ENCODE measurements at regions not wholly inside any gene's neighbourhood (a gene's known extent, or its start where the extent isn't known, plus 50 kb on each side); places are given as distances from the start of the nearest gene placed in this dataset.
"Not testable (repeated sequence)": the region's sequence is repeated elsewhere in the genome, so short reads cannot be mapped to it uniquely, and the experiment has no call there.

DNA sequence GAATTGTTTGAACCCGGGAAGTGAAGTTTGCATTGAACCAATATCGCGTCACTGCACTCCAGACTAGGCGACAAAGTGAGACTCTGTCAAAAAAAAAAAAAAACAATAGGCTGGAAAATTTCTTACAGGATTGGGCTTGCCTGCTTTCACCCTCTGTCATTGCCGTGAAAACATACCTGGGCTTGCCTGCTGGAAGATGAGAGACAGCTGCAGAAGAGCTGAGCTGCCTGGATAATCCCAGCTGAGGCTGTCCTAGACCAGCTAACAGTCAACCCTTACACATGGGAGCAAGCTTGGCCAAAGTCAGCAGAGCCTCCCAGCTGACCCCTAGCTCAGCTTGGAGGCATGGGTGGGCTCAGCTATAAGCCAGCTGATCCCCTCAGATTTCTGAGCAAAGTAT is 306.2 kb downstream of the CCSER2 start:
- ChIA-PET POLR2A (no interaction called here), CTCF (interaction anchor here (1.6 kb wide), 1 partner anchor 81 kb away, joined by 4 read pairs; no protein-coding TSS in a partner anchor)
- Histone ChIP-seq H3K36me3 (ENCODE audit: control insufficient read depth in 2 of 2, insufficient read depth in 1 of 2, low read length in 2 of 2) (no peaks in the 10 kb centered on the region), H3K4me1 (ENCODE audit: control insufficient read depth, insufficient read depth, low read length) (no peaks in the 10 kb centered on the region), H3K9me3 (ENCODE audit: control insufficient read depth, insufficient read depth, low read depth, low read length) (no peaks in the 10 kb centered on the region), H3K27ac (ENCODE audit: extremely low read depth, low read depth, low read length) (no peak overlapping the region), H3K4me3 (ENCODE audit: low read depth, low read length) (no peak overlapping the region)
- TF ChIP-seq YY1 (tag by site-specific recombination; IDR thresholded peaks at IDR 0.05) (no peak), ZNF146 (tag by site-specific recombination; IDR thresholded peaks at IDR 0.05) (no peak), ZNF623 (tag by site-specific recombination; IDR thresholded peaks at IDR 0.05) (no peak), ZNF768 (tag by site-specific recombination; IDR thresholded peaks at IDR 0.05) (no peak), TCF7L2 (IDR thresholded peaks at IDR 0.05; ENCODE audit: borderline replicate concordance, low read depth, low read length) (no peak), ZBTB17 (tag by site-specific recombination; IDR thresholded peaks at IDR 0.05) (no peak), ZNF600 (tag by site-specific recombination; IDR thresholded peaks at IDR 0.05) (no peak), ZNF2 (tag by site-specific recombination; IDR thresholded peaks at IDR 0.05) (no peak), ZNF660 (tag by site-specific recombination; IDR thresholded peaks at IDR 0.05) (no peak), TRIM28 (IDR thresholded peaks at IDR 0.05; ENCODE audit: borderline replicate concordance, low read length) (no peak), SP7 (tag by site-specific recombination; IDR thresholded peaks at IDR 0.05) (no peak)
- TF ChIP-seq, protein P1, sequence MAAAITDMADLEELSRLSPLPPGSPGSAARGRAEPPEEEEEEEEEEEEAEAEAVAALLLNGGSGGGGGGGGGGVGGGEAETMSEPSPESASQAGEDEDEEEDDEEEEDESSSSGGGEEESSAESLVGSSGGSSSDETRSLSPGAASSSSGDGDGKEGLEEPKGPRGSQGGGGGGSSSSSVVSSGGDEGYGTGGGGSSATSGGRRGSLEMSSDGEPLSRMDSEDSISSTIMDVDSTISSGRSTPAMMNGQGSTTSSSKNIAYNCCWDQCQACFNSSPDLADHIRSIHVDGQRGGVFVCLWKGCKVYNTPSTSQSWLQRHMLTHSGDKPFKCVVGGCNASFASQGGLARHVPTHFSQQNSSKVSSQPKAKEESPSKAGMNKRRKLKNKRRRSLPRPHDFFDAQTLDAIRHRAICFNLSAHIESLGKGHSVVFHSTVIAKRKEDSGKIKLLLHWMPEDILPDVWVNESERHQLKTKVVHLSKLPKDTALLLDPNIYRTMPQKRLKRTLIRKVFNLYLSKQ (tag by site-specific recombination; IDR thresholded peaks at IDR 0.05; ENCODE audit: borderline replicate concordance), result no peak
- TF ChIP-seq, protein P2, sequence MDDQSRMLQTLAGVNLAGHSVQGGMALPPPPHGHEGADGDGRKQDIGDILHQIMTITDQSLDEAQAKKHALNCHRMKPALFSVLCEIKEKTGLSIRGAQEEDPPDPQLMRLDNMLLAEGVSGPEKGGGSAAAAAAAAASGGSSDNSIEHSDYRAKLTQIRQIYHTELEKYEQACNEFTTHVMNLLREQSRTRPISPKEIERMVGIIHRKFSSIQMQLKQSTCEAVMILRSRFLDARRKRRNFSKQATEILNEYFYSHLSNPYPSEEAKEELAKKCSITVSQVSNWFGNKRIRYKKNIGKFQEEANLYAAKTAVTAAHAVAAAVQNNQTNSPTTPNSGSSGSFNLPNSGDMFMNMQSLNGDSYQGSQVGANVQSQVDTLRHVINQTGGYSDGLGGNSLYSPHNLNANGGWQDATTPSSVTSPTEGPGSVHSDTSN (CRISPR knock-in tag; IDR thresholded peaks at IDR 0.05), result no peak
- TF ChIP-seq, protein P3, sequence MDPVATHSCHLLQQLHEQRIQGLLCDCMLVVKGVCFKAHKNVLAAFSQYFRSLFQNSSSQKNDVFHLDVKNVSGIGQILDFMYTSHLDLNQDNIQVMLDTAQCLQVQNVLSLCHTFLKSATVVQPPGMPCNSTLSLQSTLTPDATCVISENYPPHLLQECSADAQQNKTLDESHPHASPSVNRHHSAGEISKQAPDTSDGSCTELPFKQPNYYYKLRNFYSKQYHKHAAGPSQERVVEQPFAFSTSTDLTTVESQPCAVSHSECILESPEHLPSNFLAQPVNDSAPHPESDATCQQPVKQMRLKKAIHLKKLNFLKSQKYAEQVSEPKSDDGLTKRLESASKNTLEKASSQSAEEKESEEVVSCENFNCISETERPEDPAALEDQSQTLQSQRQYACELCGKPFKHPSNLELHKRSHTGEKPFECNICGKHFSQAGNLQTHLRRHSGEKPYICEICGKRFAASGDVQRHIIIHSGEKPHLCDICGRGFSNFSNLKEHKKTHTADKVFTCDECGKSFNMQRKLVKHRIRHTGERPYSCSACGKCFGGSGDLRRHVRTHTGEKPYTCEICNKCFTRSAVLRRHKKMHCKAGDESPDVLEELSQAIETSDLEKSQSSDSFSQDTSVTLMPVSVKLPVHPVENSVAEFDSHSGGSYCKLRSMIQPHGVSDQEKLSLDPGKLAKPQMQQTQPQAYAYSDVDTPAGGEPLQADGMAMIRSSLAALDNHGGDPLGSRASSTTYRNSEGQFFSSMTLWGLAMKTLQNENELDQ (tag by site-specific recombination; IDR thresholded peaks at IDR 0.05; ENCODE audit: low read depth), result no peak
- TF ChIP-seq, protein P4, sequence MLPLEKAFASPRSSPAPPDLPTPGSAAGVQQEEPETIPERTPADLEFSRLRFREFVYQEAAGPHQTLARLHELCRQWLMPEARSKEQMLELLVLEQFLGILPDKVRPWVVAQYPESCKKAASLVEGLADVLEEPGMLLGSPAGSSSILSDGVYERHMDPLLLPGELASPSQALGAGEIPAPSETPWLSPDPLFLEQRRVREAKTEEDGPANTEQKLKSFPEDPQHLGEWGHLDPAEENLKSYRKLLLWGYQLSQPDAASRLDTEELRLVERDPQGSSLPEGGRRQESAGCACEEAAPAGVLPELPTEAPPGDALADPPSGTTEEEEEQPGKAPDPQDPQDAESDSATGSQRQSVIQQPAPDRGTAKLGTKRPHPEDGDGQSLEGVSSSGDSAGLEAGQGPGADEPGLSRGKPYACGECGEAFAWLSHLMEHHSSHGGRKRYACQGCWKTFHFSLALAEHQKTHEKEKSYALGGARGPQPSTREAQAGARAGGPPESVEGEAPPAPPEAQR (tag by site-specific recombination; IDR thresholded peaks at IDR 0.05), result no peak
- TF ChIP-seq, protein P5, sequence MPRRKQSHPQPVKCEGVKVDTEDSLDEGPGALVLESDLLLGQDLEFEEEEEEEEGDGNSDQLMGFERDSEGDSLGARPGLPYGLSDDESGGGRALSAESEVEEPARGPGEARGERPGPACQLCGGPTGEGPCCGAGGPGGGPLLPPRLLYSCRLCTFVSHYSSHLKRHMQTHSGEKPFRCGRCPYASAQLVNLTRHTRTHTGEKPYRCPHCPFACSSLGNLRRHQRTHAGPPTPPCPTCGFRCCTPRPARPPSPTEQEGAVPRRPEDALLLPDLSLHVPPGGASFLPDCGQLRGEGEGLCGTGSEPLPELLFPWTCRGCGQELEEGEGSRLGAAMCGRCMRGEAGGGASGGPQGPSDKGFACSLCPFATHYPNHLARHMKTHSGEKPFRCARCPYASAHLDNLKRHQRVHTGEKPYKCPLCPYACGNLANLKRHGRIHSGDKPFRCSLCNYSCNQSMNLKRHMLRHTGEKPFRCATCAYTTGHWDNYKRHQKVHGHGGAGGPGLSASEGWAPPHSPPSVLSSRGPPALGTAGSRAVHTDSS (tag by site-specific recombination; IDR thresholded peaks at IDR 0.05), result no peak
- TF ChIP-seq, protein P6, sequence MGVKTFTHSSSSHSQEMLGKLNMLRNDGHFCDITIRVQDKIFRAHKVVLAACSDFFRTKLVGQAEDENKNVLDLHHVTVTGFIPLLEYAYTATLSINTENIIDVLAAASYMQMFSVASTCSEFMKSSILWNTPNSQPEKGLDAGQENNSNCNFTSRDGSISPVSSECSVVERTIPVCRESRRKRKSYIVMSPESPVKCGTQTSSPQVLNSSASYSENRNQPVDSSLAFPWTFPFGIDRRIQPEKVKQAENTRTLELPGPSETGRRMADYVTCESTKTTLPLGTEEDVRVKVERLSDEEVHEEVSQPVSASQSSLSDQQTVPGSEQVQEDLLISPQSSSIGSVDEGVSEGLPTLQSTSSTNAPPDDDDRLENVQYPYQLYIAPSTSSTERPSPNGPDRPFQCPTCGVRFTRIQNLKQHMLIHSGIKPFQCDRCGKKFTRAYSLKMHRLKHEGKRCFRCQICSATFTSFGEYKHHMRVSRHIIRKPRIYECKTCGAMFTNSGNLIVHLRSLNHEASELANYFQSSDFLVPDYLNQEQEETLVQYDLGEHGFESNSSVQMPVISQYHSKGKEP (tag by site-specific recombination; IDR thresholded peaks at IDR 0.05), result no peak

DNA sequence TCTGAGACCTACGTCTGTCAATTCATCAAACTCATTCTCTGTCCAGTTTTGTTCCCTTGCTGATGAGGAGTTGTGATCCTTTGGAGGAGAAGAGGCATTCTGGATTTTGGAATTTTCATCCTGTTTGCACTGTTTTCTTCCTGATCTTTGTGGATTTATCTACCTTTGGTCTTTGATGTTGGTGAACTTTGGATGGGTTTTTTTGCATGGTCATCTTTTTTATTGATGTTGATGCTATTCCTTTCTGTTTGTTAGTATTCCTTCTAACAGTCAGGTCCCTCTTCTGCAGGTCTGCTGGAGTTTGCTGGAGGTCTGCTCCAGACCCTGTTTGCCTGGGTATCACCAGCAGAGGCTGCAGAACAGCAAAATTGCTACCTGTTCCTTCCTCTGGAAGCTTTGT is 322.2 kb downstream of the CCSER2 start:
- POLR2A ChIA-PET, result not testable (repeated sequence)

More for the DNA sequence above, 322.2 kb downstream of the CCSER2 start:
- H3K27ac ChIP-seq (ENCODE audit: extremely low read depth, low read depth, low read length); H3K36me3 ChIP-seq (ENCODE audit: control insufficient read depth in 2 of 2, insufficient read depth in 1 of 2, low read length in 2 of 2); H3K9me3 ChIP-seq (ENCODE audit: control insufficient read depth, insufficient read depth, low read depth, low read length); CTCF ChIA-PET; H3K4me1 ChIP-seq (ENCODE audit: control insufficient read depth, insufficient read depth, low read length); H3K4me3 ChIP-seq (ENCODE audit: low read depth, low read length): not testable (repeated sequence)
